ENCODE measurements at regions not wholly inside any gene's neighbourhood (a gene's known extent, or its start where the extent isn't known, plus 50 kb on each side); places are given as distances from the start of the nearest gene placed in this dataset.
"Not testable (repeated sequence)": the region's sequence is repeated elsewhere in the genome, so short reads cannot be mapped to it uniquely, and the experiment has no call there.

DNA sequence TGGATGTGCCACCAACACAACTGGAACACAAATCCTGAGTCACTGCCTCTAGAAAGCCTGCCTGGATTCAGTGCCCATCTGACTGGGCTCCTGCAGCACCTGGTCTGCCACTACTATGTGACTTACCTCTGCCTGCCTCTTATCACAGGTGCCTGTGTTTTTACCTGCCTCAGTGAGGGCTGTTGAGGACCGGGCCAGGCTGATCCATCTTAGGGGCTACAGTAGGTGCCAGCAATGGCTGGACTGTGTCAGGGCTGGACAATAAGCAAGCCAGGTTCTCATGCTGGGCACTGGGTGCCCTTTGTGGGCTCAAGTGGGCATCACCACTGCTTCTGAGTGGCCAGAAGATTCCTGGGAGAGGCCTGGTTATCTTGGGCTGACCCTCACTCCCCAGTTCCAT is 948.6 kb upstream of the TPTE start:
- intact Hi-C loops (cut with micrococcal nuclease); DNase-seq; ATAC-seq: not testable (repeated sequence)

DNA sequence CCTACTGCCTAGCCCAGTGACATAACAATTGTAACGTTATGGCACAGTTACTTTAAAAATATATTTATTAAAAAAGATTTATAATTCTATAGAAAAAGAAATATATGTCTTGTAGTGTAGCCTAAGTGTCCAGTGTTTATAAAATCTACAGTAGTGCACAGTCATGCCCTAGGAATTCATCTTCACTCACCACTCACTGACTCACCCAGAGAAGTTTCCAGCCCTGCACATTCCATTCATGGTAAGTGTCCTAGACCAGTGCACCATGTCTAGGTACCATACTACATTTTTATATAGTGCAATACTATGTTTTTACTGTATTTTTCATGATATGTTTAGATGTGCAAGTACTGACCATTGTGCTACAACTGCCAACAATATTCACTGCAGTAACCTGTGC is 947.9 kb upstream of the TPTE start:
- ATAC-seq; intact Hi-C loops (cut with micrococcal nuclease); DNase-seq: not testable (repeated sequence)

DNA sequence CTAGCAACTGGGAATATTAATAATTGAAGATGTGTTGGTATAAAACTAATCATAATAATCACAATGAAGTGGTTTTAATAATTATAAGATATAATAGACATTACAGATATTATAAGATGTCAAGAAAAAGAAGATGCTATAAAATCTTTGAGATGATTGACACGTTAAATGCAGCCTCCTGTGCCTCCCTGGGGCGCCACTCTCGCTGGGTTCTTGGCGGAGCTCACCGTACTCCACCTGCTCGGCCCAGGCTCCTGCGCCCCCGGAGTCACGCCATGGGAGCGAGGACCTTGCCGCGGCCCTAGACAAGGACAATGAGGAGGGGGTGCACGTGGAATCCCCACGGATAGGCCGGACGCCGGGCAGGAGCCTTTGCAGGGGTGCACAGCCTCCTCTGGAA is 942.1 kb upstream of the TPTE start:
- intact Hi-C loops (cut with micrococcal nuclease); ATAC-seq; DNase-seq: not testable (repeated sequence)

DNA sequence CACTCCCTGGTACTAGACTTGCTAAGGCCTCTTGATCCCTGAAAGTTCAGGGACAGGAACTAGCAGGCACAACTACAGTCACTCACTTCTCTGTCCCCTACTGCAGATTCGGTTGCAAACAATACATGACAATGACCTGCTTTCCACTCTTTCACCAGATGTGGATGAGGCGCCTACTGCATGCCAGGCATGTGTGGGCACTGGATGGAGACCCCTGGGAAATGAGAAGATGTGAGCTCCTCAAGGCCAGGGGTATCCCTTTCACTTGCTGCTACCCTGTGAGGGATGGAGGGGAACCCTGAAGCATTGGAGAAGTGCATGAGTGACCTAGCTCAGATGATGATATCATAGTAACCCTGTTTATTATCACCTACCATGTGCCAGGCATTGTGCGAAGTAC is 933.4 kb upstream of the TPTE start:
- DNase-seq; ATAC-seq; intact Hi-C loops (cut with micrococcal nuclease): not testable (repeated sequence)

DNA sequence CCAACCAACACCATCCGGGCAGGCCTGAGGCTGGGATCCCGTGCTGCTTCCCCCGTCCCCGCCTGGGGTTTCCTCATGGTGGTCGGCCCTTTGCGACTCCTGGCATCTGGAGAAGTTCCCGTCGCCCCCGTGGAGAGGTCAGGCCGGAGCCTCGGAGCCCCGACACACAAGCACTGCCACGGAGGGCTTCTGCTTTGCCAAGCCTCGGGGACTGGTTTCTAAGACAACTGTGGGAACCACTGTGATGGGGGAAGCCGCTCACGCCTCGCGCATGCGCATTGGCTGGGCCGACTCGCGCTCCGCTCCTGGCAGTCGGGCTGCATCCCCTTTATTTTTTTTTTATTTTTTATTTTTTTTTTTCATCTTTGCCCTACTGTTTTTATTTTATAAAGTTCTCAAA is 928.8 kb upstream of the TPTE start:
- intact Hi-C loops (cut with micrococcal nuclease); DNase-seq; ATAC-seq: not testable (repeated sequence)

DNA sequence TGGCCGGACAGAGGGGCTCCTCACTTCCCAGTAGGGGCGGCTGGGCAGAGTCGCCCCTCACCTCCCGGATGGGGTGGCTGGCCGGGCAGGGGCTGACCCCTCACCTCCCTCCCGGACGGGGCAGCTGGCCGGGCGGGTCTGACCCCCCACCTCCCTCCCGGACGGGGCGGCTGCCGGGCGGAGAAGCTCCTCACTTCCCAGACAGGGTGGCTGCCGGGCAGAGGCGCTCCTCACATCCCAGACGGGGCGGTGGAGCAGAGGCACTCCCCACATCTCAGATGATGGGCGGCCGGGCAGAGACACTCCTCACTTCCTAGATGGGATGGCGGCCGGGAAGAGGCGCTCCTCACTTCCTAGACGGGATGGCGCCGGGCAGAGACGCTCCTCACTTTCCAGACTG is 927.7 kb upstream of the TPTE start:
- intact Hi-C loops (cut with micrococcal nuclease); DNase-seq; ATAC-seq: not testable (repeated sequence)

DNA sequence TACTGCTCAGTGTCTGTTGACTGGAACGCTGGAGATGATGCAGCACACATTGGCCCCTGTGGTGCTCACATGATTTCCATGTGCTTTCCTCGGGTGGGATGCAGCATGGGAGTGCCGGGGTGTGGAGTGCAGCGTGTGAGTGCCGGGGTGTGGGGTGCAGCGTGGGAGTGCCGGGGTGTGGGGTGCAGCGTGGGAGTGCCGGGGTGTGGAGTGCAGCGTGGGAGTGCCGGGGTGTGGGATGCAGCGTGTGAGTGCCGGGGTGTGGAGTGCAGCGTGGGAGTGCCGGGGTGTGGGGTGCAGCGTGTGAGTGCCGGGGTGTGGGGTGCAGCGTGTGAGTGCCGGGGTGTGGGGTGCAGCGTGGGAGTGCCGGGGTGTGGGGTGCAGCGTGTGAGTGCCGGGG is 907.4 kb upstream of the TPTE start:
- DNase-seq; intact Hi-C loops (cut with micrococcal nuclease); ATAC-seq: not testable (repeated sequence)

DNA sequence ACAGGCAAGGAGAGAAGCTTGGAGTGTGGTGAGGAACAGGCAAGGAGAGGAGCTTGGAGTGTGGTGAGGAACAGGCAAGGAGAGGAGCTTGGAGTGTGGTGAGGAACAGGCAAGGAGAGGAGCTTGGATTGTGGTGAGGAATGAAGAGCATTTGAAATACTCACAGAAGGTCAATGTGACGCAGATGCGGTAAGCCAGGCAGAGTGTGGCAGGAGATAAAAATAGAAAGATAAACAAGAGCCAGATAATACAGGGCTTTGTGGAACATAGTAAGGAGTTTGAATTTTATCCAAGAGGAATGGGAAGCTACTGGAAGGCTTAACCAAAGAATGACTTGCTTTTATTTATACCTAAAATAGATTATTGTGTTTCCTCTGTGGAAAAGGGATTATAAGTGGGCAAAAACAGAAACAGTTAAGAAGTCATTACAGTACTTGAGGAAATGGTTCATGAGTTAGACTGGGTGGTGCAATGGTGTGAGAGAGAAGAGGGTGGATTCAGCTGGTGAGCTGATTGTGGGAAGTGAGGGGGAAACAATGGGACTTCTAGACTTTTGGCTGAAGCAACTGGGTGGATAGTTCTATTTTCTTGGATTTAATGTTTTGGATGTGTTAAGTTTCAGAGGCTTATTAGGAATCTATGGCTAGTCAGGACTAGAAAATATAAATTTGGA is 900.1 kb upstream of the TPTE start:
- intact Hi-C loops (cut with micrococcal nuclease); DNase-seq: not testable (repeated sequence)
- peak; percentile 51 for ATAC-seq

DNA sequence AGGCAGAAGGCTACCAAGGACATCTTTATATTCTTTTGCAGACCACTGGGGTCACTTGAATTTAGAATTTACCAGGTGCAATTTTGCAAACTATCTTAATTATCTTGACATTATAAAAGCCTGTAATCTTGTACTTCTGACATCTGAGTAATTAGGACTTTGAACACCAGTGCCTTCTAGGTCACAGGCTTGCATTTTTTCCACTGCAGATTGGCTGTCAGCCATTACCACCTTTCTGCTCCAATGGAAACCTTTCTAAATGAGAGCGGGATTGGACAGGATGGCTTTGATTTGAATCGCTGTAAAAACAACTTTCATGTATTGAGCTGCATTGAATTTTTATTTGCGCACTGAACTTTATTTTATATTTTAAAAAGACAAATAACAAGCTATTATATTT is 893.3 kb upstream of the TPTE start:
- intact Hi-C loops (cut with micrococcal nuclease); ATAC-seq; DNase-seq: not testable (repeated sequence)

DNA sequence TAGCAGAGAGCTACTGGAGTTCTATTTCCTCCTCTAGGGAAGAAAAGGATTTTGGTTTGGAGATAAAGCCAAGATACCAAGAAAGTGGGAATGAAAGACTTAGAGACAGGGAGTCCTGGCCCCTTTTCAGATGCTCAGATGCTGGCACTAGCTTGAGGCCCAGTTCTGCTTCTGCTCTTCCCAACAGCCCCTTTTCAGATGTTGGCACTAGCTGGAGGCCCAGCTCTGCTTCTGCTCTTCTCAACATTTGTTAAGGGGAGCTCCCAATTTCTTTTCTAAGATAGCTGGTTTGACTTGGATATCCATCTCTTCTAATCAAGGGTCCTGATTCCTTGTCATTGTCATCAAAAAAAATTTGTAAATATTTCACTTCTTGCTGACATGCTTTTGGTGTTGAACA is 874.0 kb upstream of the TPTE start:
- intact Hi-C loops (cut with micrococcal nuclease); DNase-seq; ATAC-seq: not testable (repeated sequence)

DNA sequence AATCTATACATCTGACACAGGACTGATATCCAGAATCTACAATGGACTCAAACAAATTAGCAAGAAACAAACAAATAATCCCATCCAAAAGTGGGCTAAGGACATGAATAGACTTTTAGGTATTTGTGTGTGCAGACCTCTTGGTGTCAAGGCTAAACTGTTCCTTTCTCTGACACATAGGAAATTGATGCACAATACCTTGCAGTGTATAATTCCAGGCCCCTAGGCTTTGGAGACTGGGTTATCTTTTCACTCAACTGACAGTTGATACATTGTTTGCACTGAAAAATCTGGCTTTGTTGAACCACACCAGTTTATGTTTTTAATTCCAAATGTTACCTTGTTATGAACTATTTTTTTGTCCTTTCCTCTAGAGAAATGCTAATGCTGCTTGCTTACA is 873.1 kb upstream of the TPTE start:
- ATAC-seq; DNase-seq; intact Hi-C loops (cut with micrococcal nuclease): not testable (repeated sequence)

DNA sequence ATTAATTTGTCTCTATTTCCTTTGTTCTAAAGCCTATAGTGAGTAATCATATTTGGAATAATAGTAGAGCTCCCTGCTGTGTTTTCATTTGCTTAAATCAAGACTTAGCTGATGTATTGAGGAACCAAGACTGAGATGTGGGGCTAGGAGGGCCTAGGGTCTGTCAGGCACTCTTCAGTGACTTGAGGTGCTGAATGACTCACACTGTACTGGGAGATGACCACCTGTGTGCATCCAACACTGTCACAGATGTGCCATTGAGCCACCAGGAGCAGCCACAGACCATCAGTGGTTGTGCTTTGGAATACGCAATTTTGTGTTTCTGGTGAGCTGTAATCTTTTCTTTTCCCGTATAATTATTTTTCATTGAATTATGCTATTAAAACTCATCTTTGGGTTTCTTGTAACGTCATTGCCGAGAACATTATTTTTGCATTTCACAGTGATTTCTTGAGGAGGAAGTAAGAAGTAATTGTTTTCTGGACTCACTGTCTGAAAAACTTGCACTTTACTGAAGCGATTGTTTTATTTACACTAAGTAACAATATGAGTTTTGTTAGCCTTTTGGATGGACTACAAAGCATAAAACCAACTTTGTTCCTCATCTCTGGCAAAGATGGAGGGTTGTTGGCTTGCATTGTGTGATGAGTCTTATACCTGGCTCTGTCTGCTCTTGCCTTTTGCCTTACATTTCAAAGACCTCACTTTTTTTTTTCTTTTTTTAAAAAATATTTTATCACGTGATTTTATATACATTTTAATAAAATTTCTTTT is 872.2 kb upstream of the TPTE start:
- ATAC-seq; DNase-seq; intact Hi-C loops (cut with micrococcal nuclease): not testable (repeated sequence)

DNA sequence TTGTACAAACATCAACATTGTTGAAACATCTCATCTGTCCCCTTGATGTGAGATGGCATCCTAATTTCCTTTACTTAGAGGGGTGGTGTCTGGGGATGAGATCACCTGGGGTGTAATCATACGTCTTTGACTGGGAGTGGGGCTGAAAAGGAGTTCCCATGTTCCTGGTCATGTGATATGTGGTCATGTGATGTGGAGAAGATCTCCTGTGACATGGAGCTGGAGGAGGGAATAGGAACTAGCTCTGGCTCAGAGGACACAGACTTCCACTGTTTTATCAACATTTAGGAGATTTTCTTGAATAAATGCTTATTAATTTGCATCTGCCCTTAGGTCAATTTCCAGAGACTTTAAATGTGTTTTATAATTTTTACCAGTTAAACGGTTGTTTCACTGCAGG is 868.6 kb upstream of the TPTE start:
- DNase-seq; ATAC-seq; intact Hi-C loops (cut with micrococcal nuclease): not testable (repeated sequence)

DNA sequence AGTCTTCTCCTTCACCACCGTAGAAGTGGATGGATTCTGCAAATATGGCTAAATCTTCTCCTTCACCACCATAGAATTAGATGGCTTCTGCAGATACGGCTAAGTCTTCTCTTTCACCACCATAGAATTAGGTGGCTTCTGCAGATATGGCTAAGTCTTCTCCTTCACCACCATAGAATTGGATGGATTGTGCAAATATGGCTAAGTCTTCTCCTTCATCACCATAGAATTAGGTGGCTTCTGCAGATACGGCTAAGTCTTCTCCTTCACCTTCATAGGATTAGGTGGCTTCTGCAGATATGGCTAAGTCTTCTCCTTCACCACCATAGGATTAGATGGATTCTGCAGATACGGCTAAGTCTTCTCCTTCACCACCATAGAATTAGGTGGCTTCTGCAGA is 866.2 kb upstream of the TPTE start:
- DNase-seq; intact Hi-C loops (cut with micrococcal nuclease); ATAC-seq: not testable (repeated sequence)

DNA sequence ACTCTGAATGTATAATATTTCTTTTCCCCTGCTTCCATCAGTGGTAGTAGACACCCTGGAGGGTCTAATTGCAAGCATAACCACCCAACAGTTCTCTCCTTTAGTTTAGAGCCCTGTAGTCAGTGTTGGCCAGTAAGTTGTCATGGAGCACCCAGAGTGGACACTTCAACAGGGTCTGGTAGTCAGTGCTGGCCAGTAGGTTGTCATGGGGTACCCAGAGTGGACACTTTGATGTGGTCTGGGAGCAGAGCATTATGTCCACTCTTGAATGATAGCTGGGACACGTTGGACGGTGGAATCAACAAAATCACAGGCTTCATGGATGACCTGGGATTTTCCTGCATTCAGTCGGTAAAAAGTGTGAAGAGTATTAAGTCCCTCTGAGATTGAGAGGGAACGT is 864.9 kb upstream of the TPTE start:
- ATAC-seq; DNase-seq; intact Hi-C loops (cut with micrococcal nuclease): not testable (repeated sequence)

DNA sequence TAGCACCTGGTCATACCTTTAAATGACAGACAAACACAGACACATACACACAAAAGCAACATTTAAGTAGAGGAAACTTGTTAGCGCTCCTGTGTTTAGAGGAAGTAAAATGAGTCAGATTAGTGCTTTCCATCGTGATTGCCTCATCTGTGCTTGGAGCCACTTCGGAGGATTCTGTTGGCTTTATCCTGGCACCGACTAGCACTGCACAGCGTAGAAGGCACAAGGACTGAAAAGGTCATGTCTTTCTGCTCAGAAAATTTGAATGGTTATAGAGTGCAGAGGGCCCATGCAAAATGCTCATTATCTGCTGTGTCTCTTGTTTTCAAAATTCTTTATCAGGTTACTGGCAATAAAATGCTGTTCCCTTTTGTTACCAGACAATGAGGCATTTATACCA is 863.6 kb upstream of the TPTE start:
- intact Hi-C loops (cut with micrococcal nuclease); DNase-seq; ATAC-seq: not testable (repeated sequence)

DNA sequence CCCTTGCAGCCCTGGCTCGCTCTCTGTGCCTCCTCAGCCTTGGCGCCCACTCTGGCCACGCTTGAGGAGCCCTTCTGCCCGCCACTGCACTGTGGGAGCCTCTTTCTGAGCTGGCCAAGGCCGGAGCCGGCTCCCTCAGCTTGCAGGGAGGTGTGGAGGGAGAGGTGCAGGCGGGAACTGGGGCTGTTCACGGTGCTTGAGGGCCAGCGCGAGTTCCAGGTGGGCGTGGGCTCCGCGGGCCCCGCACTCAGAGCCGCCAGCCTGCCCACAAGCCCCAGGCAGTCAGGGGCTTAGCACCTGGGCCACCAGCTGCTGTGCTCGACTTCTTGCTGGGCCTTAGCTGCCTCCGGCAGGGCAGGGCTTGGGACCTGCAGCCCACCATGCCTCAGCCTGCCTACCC is 861.5 kb upstream of the TPTE start:
- ATAC-seq; intact Hi-C loops (cut with micrococcal nuclease); DNase-seq: not testable (repeated sequence)

DNA sequence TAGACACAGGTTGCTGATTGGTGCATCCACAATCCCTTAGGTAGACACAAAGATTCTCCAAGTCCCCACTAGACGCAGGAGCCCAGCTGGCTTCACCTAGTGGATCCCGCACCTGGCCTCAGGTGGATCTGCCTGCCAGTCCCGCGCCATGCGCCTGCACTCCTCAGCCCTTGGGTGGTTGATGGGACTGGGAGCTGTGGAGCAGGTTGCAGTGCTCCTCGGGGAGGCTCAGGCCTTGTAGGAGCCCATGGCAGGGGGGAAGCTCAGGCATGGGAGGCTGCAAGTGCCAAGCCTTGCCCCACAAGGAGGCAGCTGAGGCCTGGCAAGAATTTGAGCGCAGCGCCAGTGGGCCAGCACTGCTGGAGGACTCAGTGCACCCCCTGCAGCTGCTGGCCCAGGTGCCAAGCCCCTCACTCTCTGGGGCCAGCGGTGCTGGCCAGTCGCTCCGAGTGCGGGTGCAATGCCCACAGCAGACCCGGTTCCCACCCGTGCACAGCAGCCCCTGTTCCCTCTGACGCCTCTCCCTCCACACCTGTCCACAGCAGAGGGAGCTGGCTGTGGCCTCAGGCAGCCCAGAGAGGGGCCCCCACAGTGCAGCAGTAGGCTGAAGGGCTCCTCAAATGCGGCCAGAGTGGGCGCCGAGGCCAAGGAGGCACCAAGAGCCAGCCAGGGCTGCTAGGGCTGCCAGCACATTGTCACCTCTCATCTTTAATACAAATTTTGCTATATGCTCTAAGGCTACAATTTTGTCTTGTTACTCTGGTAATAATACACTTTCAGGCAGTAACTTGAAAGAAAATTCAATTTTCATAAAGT is 857.3 kb upstream of the TPTE start:
- ATAC-seq; DNase-seq; intact Hi-C loops (cut with micrococcal nuclease): not testable (repeated sequence)

DNA sequence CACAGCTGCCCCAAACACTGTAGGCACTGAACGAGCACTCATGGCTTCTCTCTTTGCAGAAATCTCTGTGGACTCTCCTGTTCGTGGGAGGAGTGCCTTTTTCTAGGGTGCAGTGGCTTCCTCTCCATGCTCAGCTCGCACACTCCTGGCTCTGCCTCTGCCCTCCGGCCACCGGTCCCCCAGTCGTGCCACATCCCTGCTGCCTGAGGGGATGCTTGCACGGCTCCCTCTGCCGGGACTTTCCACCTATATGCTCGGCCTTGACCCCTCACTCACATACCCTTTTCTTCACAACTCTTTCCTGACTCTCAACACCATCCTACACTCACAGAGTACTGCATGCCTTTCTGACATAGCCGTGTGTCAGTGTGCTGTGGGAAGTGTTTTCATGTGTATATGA is 845.6 kb upstream of the TPTE start:
- intact Hi-C loops (cut with micrococcal nuclease); DNase-seq; ATAC-seq: not testable (repeated sequence)

Measured in left ventricle myocardium superior (tissue), 1 donor.